Liver (tissue), 3 donors: ENCODE measurements at regions not wholly inside any gene's neighbourhood (a gene's known extent, or its start where the extent isn't known, plus 50 kb on each side); places are given as distances from the start of the nearest gene placed in this dataset.

Source experiments
- FOXA2 ChIP-seq: IDR thresholded peaks from 2 replicates; pipeline ENCODE4 v1.6.1; 2016; ENCODE audit warnings: antibody characterized with exemption
- GABPA ChIP-seq, 2 donors: IDR thresholded peaks in 1 of 2; conservative IDR thresholded peaks in 1 of 2; 2 replicates each; pipeline ENCODE4 v1.6.1; 2016; ENCODE audit warnings: antibody characterized with exemption in 2 of 2, mild to moderate bottlenecking in 1 of 2, moderate library complexity in 1 of 2
- HNF4A ChIP-seq, 2 donors: conservative IDR thresholded peaks; 2 replicates each; pipeline ENCODE4 v1.6.1; 2016; ENCODE audit warnings: antibody characterized with exemption in 2 of 2, mild to moderate bottlenecking in 2 of 2
- HNF4G ChIP-seq: IDR thresholded peaks from 2 replicates; pipeline ENCODE4 v1.6.1; 2016; ENCODE audit warnings: antibody characterized with exemption
- JUND ChIP-seq, 2 donors: IDR thresholded peaks; 2 replicates each; pipeline ENCODE4 v1.6.1; 2016; ENCODE audit warnings: antibody characterized with exemption in 2 of 2
- SP1 ChIP-seq: IDR thresholded peaks from 2 replicates; pipeline ENCODE4 v1.6.1; 2018; ENCODE audit warnings: antibody characterized with exemption, mild to moderate bottlenecking
- TAF1 ChIP-seq: conservative IDR thresholded peaks from 2 replicates; pipeline ENCODE4 v1.6.1; 2016; ENCODE audit warnings: antibody characterized with exemption, mild to moderate bottlenecking
- YY1 ChIP-seq: IDR thresholded peaks from 2 replicates; pipeline ENCODE4 v1.6.1; 2016; ENCODE audit warnings: antibody characterized with exemption, mild to moderate bottlenecking
- TF ChIP-seq, protein P1 (sequence below): fragments of 150-350 bp; IDR thresholded peaks from 2 replicates; pipeline ENCODE4 v1.5.1; 2017; ENCODE audit warnings: improper control_type of control experiment, low read depth, low read length; ENCODE audit not compliant: missing input control
- TF ChIP-seq, protein P2 (sequence below): IDR thresholded peaks from 2 replicates; pipeline ENCODE4 v1.6.1; 2016; ENCODE audit warnings: antibody characterized with exemption
- TF ChIP-seq, protein P3 (sequence below): IDR thresholded peaks from 2 replicates; pipeline ENCODE4 v1.6.1; 2016; ENCODE audit warnings: antibody characterized with exemption
- donor health status: healthy.
- donor health status: healthy.

DNA sequence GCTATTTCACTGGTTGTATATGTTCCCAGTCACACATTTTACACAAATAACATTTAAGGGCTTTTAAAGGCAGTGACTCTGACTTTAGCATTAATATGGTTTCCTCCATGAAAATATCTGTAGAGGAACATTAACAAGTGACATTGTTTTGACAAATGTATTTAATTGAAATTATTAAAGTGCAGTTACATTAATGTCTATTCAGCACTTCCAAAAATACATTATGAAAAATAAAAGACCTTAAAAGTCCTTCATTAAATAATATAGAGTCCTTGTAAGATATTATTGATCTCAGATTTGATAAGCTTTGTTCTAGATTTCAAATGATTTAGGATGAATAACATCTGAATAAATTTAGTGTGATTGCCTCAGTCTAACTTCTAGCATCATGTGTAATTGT, 951.9 kb upstream of the CHORDC1 start:
- TF ChIP-seq GABPA (IDR thresholded peaks at IDR 0.05 in 1 of 2, conservative IDR thresholded peaks at IDR 0.05 in 1 of 2) (no peak), SP1 (no peak), JUND (IDR thresholded peaks at IDR 0.05) (no peak), YY1 (no peak), FOXA2 (no peak), TAF1 (no peak), HNF4A (conservative IDR thresholded peaks at IDR 0.05) (no peak), HNF4G (no peak)
- TF ChIP-seq, protein P1, sequence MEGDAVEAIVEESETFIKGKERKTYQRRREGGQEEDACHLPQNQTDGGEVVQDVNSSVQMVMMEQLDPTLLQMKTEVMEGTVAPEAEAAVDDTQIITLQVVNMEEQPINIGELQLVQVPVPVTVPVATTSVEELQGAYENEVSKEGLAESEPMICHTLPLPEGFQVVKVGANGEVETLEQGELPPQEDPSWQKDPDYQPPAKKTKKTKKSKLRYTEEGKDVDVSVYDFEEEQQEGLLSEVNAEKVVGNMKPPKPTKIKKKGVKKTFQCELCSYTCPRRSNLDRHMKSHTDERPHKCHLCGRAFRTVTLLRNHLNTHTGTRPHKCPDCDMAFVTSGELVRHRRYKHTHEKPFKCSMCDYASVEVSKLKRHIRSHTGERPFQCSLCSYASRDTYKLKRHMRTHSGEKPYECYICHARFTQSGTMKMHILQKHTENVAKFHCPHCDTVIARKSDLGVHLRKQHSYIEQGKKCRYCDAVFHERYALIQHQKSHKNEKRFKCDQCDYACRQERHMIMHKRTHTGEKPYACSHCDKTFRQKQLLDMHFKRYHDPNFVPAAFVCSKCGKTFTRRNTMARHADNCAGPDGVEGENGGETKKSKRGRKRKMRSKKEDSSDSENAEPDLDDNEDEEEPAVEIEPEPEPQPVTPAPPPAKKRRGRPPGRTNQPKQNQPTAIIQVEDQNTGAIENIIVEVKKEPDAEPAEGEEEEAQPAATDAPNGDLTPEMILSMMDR: no peak
- TF ChIP-seq, protein P2, sequence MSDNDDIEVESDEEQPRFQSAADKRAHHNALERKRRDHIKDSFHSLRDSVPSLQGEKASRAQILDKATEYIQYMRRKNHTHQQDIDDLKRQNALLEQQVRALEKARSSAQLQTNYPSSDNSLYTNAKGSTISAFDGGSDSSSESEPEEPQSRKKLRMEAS: no peak
- TF ChIP-seq, protein P3, sequence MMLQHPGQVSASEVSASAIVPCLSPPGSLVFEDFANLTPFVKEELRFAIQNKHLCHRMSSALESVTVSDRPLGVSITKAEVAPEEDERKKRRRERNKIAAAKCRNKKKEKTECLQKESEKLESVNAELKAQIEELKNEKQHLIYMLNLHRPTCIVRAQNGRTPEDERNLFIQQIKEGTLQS: no peak
